Endothelial cell of umbilical vein (primary cell): ENCODE measurements at regions not wholly inside any gene's neighbourhood (a gene's known extent, or its start where the extent isn't known, plus 50 kb on each side); places are given as distances from the start of the nearest gene placed in this dataset.

Experiments
- BruUV-seq: library from RNA; stranded (reverse); fragments of 400-500 nt; replicated peaks from 2 replicates; lab custom pipeline; 2021; lab: Mats Ljungman, UMichigan
- CTCF ChIA-PET: fragments of 300-600, 350-600 bp; sonication (Branson Sonifier 250); formaldehyde crosslinking; loops from one replicate; lab custom pipeline; 2021; ENCODE audit warnings: antibody characterized with exemption, inconsistent platforms; lab: Charles Lee
- POLR2A ChIA-PET: fragments of 300-600, 350-600 bp; sonication (Branson Sonifier 250); formaldehyde crosslinking; loops from one replicate; lab custom pipeline; 2021; ENCODE audit warnings: antibody characterized with exemption, inconsistent platforms; lab: Charles Lee
- DNase-seq: peaks from one replicate; pipeline ENCODE4 v3.0.0-alpha.2; 2011; ENCODE audit warnings: low read depth, low spot score
- FAIRE-seq: peaks from 2 replicates; lab custom pipeline; 2011; peaks lifted over from hg19 to GRCh38; lab: Jason Lieb, UNC
- H2AFZ ChIP-seq: 2 replicates; pipeline ENCODE4 v1.6.0; 2012; ENCODE audit warnings: low read depth, low read length, control low read depth, inconsistent platforms
- H3K27ac ChIP-seq: 2 replicates; pipeline ENCODE4 v1.5.1; 2011; ENCODE audit warnings: low read depth, mild to moderate bottlenecking, control low read depth, low read length, moderate library complexity; ENCODE audit not compliant: insufficient read depth
- H3K27me3 ChIP-seq, 2 experiments: 2 replicates each; pipeline versions ENCODE4 v1.6.0 to v1.6.1; 2011; ENCODE audit warnings: low read length in 2 of 2, mixed read lengths in 1 of 2; ENCODE audit not compliant: control insufficient read depth in 2 of 2, insufficient read depth in 2 of 2
- H3K36me3 ChIP-seq, 2 experiments: 2 replicates in 1 of 2; 3 replicates in 1 of 2; pipeline ENCODE4 v1.5.1; 2011; ENCODE audit warnings: low read length in 2 of 2, mild to moderate bottlenecking in 1 of 2, moderate library complexity in 1 of 2; ENCODE audit not compliant: control insufficient read depth in 2 of 2, insufficient read depth in 2 of 2; ENCODE audit errors: extremely low read depth in 1 of 2
- H3K4me1 ChIP-seq: 3 replicates; pipeline ENCODE4 v1.5.1; 2011; ENCODE audit warnings: mild to moderate bottlenecking, low read length; ENCODE audit not compliant: control insufficient read depth, insufficient read depth; ENCODE audit errors: extremely low read depth
- H3K4me2 ChIP-seq: 2 replicates; pipeline ENCODE4 v1.6.1; 2011; ENCODE audit warnings: low read length, control low read depth, mixed read lengths; ENCODE audit not compliant: insufficient read depth
- H3K4me3 ChIP-seq, 3 experiments: fragments of 200-600 bp in 1 of 3; sonication (generic), shearing (Covaris generic) in 1 of 3; replicated peaks in 1 of 3; 2 replicates each; pipeline ENCODE4 v1.5.1; 2011 to 2016; ENCODE audit warnings: control low read depth in 3 of 3, low read length in 3 of 3, mild to moderate bottlenecking in 2 of 3, inconsistent platforms in 1 of 3, low read depth in 1 of 3, moderate library complexity in 1 of 3; ENCODE audit not compliant: insufficient read depth in 1 of 3
- H3K79me2 ChIP-seq: 2 replicates; pipeline ENCODE4 v1.6.0; 2012; ENCODE audit warnings: low read length, inconsistent platforms; ENCODE audit not compliant: control insufficient read depth, insufficient read depth
- H3K9ac ChIP-seq: replicated peaks from 2 replicates; pipeline ENCODE3; 2011; ENCODE audit warnings: low read length, control low read depth; ENCODE audit not compliant: insufficient read depth; ENCODE audit errors: extremely low read depth
- H3K9me1 ChIP-seq: replicated peaks from 3 replicates; pipeline ENCODE4 v1.6.0; 2011; ENCODE audit warnings: mild to moderate bottlenecking, low read length; ENCODE audit not compliant: control insufficient read depth, insufficient read depth; ENCODE audit errors: extremely low read depth
- H3K9me3 ChIP-seq: replicated peaks from 2 replicates; pipeline ENCODE4 v1.5.1; 2012; ENCODE audit warnings: low read length, inconsistent platforms; ENCODE audit not compliant: control insufficient read depth, insufficient read depth
- H4K20me1 ChIP-seq: replicated peaks from 2 replicates; pipeline ENCODE3; 2011; ENCODE audit warnings: mild to moderate bottlenecking, low read length; ENCODE audit not compliant: control insufficient read depth, insufficient read depth; ENCODE audit errors: extremely low read depth
- EZH2 ChIP-seq: IDR thresholded peaks from 2 replicates; pipeline ENCODE4 v1.6.1; 2012; ENCODE audit warnings: borderline replicate concordance, low read depth, mild to moderate bottlenecking, moderate library complexity, low read length, inconsistent platforms; ENCODE audit not compliant: severe bottlenecking
- FOS ChIP-seq: IDR thresholded peaks from 2 replicates; pipeline ENCODE4 v1.6.1; 2011; ENCODE audit warnings: mild to moderate bottlenecking, low read length, moderate library complexity, borderline replicate concordance; ENCODE audit not compliant: insufficient read depth
- GATA2 ChIP-seq: IDR thresholded peaks from 2 replicates; pipeline ENCODE4 v1.7.0; 2011; ENCODE audit warnings: low read depth, mild to moderate bottlenecking, moderate library complexity, mixed read lengths, low read length; ENCODE audit not compliant: insufficient read length, insufficient read depth
- JUN ChIP-seq: IDR thresholded peaks from 2 replicates; pipeline ENCODE4 v1.6.1; 2011; ENCODE audit warnings: borderline replicate concordance, low read depth; ENCODE audit not compliant: insufficient read length, insufficient read depth
- MYC ChIP-seq: IDR thresholded peaks from one replicate; pipeline ENCODE4 v1.6.1; 2011; ENCODE audit warnings: mild to moderate bottlenecking, low read depth, low read length
- POLR2A ChIP-seq: IDR thresholded peaks from 2 replicates; pipeline ENCODE4 v1.6.1; 2012; ENCODE audit warnings: low read depth, mild to moderate bottlenecking, control low read depth, low read length
- POLR2AphosphoS5 ChIP-seq: IDR thresholded peaks from 2 replicates; pipeline ENCODE4 v1.6.1; 2012; ENCODE audit warnings: low read depth, mild to moderate bottlenecking, control low read depth, low read length, moderate library complexity; ENCODE audit not compliant: insufficient read depth
- dilution Hi-C: fragments of 300-500 bp; cut with MboI; formaldehyde crosslinking; loops from one replicate; pipeline ENCODE4 v1.15.0; 2019; ENCODE audit warnings: low sequenced_read_pairs; ENCODE audit not compliant: extremely low pct_ligation_motif_present
- intact Hi-C: fragments of 100-400 bp; cut with micrococcal nuclease; formaldehyde crosslinking; loops from one replicate; pipeline ENCODE4 v1.10.0; 2022
- TF ChIP-seq, protein P1 (sequence below): IDR thresholded peaks from 2 replicates; pipeline ENCODE4 v1.6.1; 2011; ENCODE audit not compliant: insufficient read depth, insufficient read length
- TF ChIP-seq, protein P2 (sequence below), 2 donors: IDR thresholded peaks; 1 replicate in 1 of 2; 2 replicates in 1 of 2; pipeline ENCODE4 v1.5.1; 2011; ENCODE audit warnings: low read length in 2 of 2, mild to moderate bottlenecking in 2 of 2, moderate library complexity in 2 of 2, control low read depth in 1 of 2, inconsistent platforms in 1 of 2, low read depth in 1 of 2; ENCODE audit not compliant: insufficient read depth in 1 of 2; ENCODE audit errors: extremely low read depth in 1 of 2

DNA sequence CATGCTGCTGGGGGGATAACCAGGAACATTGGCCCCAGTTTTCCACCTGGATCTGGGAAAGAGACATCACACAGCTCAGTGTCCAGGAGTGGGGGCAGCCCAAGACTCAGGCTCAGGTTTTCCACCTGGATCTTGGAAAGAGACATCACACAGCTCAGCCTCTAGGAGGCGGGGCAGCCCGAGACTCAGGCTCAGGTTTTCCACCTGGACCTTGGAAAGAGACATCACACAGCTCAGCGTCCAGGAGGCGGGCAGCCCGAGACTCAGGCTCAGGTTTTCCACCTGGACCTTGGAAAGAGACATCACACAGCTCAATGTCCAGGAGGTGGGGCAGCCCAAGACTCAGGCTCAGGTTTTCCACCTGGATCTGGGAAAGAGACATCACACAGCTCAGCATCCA is 361.6 kb downstream of the THBS2 start:
- Histone ChIP-seq H3K4me1 (no peaks in the 10 kb centered on the region), H4K20me1 (no peaks in the 10 kb centered on the region), H3K36me3 (no peaks in the 10 kb centered on the region), H3K27ac (no peak overlapping the region), H3K9me1 (no peaks in the 10 kb centered on the region), H3K4me2 (no peak overlapping the region), H3K9ac (no peak overlapping the region), H3K9me3 (no peaks in the 10 kb centered on the region), H3K4me3 (no peak overlapping the region), H2AFZ (no peak overlapping the region), H3K27me3 (no peaks in the 10 kb centered on the region), H3K79me2 (no peaks in the 10 kb centered on the region)
- TF ChIP-seq GATA2: no peak
- no peak for TF ChIP-seq EZH2
- TF ChIP-seq, protein P1, sequence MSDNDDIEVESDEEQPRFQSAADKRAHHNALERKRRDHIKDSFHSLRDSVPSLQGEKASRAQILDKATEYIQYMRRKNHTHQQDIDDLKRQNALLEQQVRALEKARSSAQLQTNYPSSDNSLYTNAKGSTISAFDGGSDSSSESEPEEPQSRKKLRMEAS: no peak
- BruUV-seq: no TSS peak
- intact Hi-C loops (no loop called here), dilution Hi-C loops (no loop called here)
- no peak for FAIRE-seq
- ChIA-PET CTCF (interaction anchor here (0.6 to 1.8 kb wide), 2 partner anchors 899 to 1638 kb away, joined by 3 to 12 read pairs; no protein-coding TSS in a partner anchor), POLR2A (no interaction called here)
- DNase-seq: no peak

DNA sequence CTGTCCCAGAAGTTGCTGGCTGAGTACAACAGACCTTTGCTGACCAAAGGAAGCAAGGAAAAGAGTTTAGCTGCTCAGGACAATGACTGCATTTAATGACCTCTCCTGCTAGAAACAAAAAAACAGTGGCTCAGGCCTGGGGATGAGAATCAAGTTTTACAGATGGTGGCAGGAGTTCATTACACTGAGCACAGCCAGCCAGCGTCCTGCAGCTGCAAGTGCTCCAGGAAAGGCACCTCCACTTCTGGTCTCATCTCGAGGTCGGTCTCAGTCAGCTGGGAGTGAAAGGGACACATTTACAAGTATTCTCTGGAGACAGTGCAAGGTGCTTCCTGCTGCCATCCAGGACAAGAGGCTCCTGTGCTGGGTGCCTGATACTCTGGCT is 362.7 kb downstream of the THBS2 start:
- H2AFZ ChIP-seq: no peak overlapping the region
- H3K4me2 ChIP-seq: no peak overlapping the region
- no peak overlapping the region for H3K27ac ChIP-seq
- DNase-seq (no peak), FAIRE-seq (no peak)
- TF ChIP-seq GATA2 (no peak), EZH2 (no peak), POLR2A (no peak), MYC (no peak), JUN (no peak), POLR2AphosphoS5 (no peak), FOS (no peak)
- TF ChIP-seq, protein P1: no peak
- TF ChIP-seq, protein P2, sequence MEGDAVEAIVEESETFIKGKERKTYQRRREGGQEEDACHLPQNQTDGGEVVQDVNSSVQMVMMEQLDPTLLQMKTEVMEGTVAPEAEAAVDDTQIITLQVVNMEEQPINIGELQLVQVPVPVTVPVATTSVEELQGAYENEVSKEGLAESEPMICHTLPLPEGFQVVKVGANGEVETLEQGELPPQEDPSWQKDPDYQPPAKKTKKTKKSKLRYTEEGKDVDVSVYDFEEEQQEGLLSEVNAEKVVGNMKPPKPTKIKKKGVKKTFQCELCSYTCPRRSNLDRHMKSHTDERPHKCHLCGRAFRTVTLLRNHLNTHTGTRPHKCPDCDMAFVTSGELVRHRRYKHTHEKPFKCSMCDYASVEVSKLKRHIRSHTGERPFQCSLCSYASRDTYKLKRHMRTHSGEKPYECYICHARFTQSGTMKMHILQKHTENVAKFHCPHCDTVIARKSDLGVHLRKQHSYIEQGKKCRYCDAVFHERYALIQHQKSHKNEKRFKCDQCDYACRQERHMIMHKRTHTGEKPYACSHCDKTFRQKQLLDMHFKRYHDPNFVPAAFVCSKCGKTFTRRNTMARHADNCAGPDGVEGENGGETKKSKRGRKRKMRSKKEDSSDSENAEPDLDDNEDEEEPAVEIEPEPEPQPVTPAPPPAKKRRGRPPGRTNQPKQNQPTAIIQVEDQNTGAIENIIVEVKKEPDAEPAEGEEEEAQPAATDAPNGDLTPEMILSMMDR (IDR thresholded peaks at IDR 0.05; ENCODE audit: extremely low read depth in 1 of 2, insufficient read depth in 1 of 2, low read depth in 1 of 2, low read length in 2 of 2): no peak
- H3K36me3 ChIP-seq: no peaks in the 10 kb centered on the region
- H3K9ac ChIP-seq: no peak overlapping the region
- no peaks in the 10 kb centered on the region for H3K9me3 ChIP-seq
- H4K20me1 ChIP-seq: no peaks in the 10 kb centered on the region
- intact Hi-C loops: no loop called here
- no TSS peak for BruUV-seq
- H3K4me3 ChIP-seq: no peak overlapping the region
- H3K79me2 ChIP-seq: no peaks in the 10 kb centered on the region
- CTCF ChIA-PET: no interaction called here
- no peaks in the 10 kb centered on the region for H3K27me3 ChIP-seq
- H3K4me1 ChIP-seq: no peaks in the 10 kb centered on the region
- dilution Hi-C loops: no loop called here
- POLR2A ChIA-PET: no interaction called here
- no peaks in the 10 kb centered on the region for H3K9me1 ChIP-seq
